ENCODE measurements at regions not wholly inside any gene's neighbourhood (a gene's known extent, or its start where the extent isn't known, plus 50 kb on each side); places are given as distances from the start of the nearest gene placed in this dataset.

DNA sequence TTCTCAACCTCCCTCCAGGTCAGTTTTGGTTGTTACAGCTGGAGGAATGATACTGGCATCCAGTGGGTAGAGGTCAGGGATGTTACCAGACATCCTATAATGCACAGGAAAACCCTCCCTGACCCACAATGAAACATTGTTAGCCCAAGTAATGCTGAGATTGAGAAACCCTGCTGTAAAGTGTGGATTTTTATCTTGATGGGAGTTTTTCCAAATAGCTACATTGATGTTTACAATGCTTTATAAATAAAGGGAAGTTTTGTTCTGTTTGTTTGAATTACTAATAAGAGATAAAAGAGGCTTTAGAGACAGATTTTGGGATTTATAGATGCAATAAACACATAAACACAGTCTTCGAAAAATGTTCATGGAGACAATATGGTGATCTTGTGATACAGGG lies 194.0 kb upstream of the NUDT6 start:
- Histone ChIP-seq H3K4me1 (peaks cover 4% of the 10 kb centered on the region), H3K9me3 (no peaks in the 10 kb centered on the region), H3K27ac (no peak overlapping the region), H3K36me3 (no peaks in the 10 kb centered on the region), H3K27me3 (ENCODE audit: low read depth) (no peaks in the 10 kb centered on the region), H3K4me3 (no peak overlapping the region)
- ATAC-seq (no peak), DNase-seq (no peak)
- TF ChIP-seq, protein P1, sequence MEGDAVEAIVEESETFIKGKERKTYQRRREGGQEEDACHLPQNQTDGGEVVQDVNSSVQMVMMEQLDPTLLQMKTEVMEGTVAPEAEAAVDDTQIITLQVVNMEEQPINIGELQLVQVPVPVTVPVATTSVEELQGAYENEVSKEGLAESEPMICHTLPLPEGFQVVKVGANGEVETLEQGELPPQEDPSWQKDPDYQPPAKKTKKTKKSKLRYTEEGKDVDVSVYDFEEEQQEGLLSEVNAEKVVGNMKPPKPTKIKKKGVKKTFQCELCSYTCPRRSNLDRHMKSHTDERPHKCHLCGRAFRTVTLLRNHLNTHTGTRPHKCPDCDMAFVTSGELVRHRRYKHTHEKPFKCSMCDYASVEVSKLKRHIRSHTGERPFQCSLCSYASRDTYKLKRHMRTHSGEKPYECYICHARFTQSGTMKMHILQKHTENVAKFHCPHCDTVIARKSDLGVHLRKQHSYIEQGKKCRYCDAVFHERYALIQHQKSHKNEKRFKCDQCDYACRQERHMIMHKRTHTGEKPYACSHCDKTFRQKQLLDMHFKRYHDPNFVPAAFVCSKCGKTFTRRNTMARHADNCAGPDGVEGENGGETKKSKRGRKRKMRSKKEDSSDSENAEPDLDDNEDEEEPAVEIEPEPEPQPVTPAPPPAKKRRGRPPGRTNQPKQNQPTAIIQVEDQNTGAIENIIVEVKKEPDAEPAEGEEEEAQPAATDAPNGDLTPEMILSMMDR (IDR thresholded peaks at IDR 0.05), result no peak
- intact Hi-C loops (cut with DNase I), result no loop called here

GRCh38 chr4:123120473-123120872 lies 198.1 kb upstream of the NUDT6 start:
- no peak for ATAC-seq
- no peaks in the 10 kb centered on the region for H3K9me3 ChIP-seq
- H3K4me3 ChIP-seq, result no peak overlapping the region
- no peak overlapping the region for H3K27ac ChIP-seq
- intact Hi-C loops (cut with DNase I), result no loop called here
- H3K4me1 ChIP-seq, result peaks cover 4% of the 10 kb centered on the region
- H3K27me3 ChIP-seq (ENCODE audit: low read depth), result no peaks in the 10 kb centered on the region
- no peak for DNase-seq
- H3K36me3 ChIP-seq, result no peaks in the 10 kb centered on the region
- TF ChIP-seq, protein P1 (IDR thresholded peaks at IDR 0.05), result no peak

DNA sequence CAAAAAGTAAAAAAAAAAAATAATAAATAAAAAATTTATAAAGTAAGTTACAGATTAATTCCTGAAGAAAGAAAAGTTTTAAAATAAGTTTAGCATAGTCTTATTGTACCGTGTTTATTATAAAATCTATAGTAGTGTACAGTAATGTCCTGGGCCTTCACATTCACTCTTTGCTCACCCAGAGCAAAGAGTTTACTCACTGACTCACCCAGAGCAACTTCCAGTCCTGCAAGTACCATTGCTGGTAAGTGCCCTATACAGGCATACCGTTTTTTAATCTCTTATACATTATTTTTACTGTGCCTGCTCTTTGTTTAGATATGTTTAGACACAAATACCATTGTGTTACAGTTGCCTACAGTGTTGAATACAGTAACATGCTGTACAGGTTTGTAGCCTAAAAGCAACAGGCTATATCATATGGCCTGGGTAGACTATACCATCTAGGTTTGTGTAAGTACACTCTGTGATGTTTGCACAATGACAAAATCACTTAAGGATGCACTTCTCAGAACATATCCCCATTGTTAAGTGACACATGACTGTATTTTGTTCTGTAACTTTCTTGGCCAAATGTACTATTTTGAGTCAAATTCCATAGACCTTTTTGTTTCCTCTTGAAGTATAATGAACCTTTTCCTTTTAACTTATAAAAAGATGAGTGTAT lies 199.0 kb upstream of the NUDT6 start:
- ATAC-seq, result peak in 1 of 2 donors; percentile 71
- intact Hi-C loops (cut with DNase I), result no loop called here
- TF ChIP-seq, protein P1 (IDR thresholded peaks at IDR 0.05), result no peak

DNA sequence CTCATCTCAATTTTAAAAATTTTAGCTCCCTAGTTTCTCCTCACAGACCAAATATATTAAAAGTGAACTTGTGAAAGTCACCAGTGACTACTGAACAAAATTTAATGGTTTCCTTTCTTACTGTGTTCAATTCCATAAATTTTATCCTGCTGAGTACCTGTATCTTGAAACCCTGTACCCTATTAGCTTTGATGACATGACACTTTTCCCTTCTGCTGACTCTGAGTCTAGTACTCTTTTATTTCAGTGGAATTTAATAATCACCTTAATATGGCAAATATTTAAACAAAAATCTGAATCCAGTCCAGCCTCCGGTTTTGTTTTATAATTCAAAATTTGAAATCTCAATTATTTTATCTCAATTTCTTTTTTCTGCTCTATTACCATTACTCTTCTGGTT lies 203.1 kb upstream of the NUDT6 start:
- no peak for DNase-seq
- no peaks in the 10 kb centered on the region for H3K36me3 ChIP-seq
- H3K27ac ChIP-seq, result no peak overlapping the region
- H3K9me3 ChIP-seq, result no peaks in the 10 kb centered on the region
- H3K4me3 ChIP-seq, result no peak overlapping the region
- no peaks in the 10 kb centered on the region for H3K27me3 ChIP-seq (ENCODE audit: low read depth)
- peaks cover 6% of the 10 kb centered on the region for H3K4me1 ChIP-seq
- no peak for ATAC-seq
- intact Hi-C loops (cut with DNase I), result no loop called here
- TF ChIP-seq, protein P1 (IDR thresholded peaks at IDR 0.05), result no peak

More for the DNA sequence above, 199.0 kb upstream of the NUDT6 start:
- DNase-seq, result no peak
- Histone ChIP-seq H3K27me3 (ENCODE audit: low read depth) (no peaks in the 10 kb centered on the region), H3K4me1 (peaks cover under 1% of the 10 kb centered on the region), H3K9me3 (no peaks in the 10 kb centered on the region), H3K36me3 (no peaks in the 10 kb centered on the region), H3K27ac (no peak overlapping the region), H3K4me3 (no peak overlapping the region)

GRCh38 chr4:123127218-123127617 lies 204.8 kb upstream of the NUDT6 start:
- TF ChIP-seq, protein P1 (IDR thresholded peaks at IDR 0.05), result peak; percentile 26
- DNase-seq (no peak), ATAC-seq (no peak)
- H3K27me3 ChIP-seq (ENCODE audit: low read depth), result no peaks in the 10 kb centered on the region
- no peaks in the 10 kb centered on the region for H3K36me3 ChIP-seq
- H3K4me3 ChIP-seq, result no peak overlapping the region
- H3K9me3 ChIP-seq, result no peaks in the 10 kb centered on the region
- peaks cover 6% of the 10 kb centered on the region for H3K4me1 ChIP-seq
- no peak overlapping the region for H3K27ac ChIP-seq
- intact Hi-C loops (cut with DNase I), result no loop called here

Data from lower lobe of right lung (tissue), 2 donors.